ENCODE measurements at regions not wholly inside any gene's neighbourhood (a gene's known extent, or its start where the extent isn't known, plus 50 kb on each side); places are given as distances from the start of the nearest gene placed in this dataset.

DNA sequence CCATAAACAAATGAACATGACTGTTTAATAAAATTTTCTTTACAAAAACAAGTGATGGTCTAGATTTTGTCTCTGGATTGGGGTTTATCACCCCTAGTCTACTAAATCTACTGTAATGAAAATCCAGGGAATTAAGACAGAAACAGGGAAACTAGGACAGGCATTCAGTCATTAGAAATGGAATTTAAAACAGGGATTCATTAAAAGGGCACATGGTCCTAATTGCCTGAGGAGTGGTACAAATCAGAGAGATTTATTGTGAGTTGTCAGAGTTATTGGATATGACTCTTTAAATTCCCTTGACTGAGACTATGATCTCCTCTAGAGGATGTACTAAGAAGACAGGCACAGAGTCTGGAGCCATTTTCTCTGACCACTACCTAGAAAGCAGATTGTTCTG lies 670.9 kb upstream of the GCFC2 start:
- intact Hi-C loops (cut with DNase I), result no loop called here
- no peak for DNase-seq (ENCODE audit: low spot score)

DNA sequence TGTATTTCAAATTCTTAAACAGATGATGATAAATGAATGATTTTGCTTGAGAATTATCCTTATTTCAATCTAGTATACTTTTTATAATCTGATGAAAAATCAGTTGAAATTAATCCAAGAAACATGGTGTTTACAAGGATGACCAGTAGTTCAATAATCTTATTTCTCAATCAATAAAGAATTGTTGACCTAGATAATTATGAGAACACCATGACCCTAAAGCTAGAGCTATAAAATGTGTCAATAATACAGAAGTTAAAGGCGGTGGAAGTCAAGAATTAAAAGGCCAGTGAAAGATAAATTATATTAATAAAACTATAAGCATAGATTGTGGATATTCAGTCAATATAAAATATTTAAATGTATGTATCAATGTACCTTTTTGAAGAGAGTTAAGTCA lies 667.4 kb upstream of the GCFC2 start:
- intact Hi-C loops (cut with DNase I), result no loop called here

DNA sequence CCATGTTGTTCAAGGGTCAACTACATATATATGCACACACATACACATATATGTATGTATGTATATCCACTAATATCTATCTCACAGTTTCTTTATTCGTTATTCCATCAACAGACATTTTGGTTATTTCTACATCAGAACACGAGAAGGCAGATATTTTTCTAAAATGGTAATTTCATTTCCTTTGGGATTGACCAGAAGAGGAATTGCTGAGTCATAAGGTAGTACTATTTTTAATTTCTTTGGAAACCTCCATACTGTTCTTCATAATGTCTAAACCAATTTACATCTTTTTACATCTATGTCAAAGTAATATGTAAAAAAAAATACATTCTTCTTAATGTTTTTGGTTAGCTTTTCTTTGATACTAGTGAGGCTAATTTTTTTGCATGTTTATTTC lies 630.7 kb upstream of the GCFC2 start:
- DNase-seq (ENCODE audit: low spot score), result no peak
- intact Hi-C loops (cut with DNase I), result no loop called here

More for the DNA sequence above, 667.4 kb upstream of the GCFC2 start:
- DNase-seq (ENCODE audit: low spot score), result no peak

DNA sequence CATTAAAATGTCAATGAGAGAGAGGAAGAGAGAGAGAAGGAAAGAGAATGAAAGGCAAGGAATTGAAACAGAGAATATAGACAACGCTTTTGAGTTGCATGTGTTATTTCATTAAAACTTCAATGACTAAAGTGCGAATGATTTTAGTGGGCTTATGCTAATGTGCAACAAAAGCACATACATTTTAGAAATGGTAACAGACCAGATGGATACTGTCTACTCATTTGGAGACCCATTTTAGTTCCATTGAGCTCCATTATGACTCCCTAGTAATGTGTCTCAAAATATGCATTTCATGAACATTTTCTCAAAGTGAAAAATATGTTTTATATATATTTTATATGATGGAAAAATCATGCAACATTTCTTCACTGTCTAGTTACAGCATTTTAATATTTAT lies 622.2 kb upstream of the GCFC2 start:
- DNase-seq (ENCODE audit: low spot score), result no peak
- intact Hi-C loops (cut with DNase I), result no loop called here

DNA sequence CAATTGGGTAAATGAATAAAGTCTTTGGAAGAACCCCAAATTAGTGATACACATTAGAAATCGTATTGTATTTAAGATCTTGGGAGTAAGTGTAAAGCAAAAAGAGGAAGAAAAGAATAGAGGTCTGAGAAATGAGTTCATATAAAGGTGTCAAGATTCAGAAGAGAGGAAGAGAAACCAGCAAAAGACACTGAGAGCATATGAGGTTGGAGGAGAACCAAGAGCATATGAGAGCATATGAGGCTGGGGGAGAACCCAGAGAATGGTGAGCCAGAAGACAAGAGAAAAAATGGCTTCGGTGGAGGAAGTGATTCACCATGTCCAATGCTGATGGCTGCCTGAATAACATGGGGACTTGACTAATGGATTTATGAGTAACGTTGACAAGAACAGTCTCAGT lies 620.1 kb upstream of the GCFC2 start:
- intact Hi-C loops (cut with DNase I), result no loop called here
- DNase-seq (ENCODE audit: low spot score), result no peak

DNA sequence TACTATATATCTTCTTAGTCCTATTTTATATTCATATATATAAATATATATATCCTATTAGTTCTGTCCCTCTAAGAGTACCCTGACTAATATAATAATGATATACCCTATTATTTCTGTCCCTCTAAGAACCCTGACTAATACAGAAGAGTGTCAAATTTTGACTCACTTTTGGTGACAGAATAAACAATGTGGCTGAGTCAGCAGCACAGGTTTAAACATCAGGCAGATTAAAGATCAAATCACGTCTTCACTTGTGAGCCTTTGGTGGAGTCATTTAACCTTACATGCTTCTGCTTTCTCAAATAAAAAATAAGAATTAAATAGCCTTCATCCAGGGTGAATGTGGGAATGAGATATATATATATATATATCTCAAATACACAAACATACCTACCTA lies 615.9 kb upstream of the GCFC2 start:
- intact Hi-C loops (cut with DNase I), result no loop called here
- no peak for DNase-seq (ENCODE audit: low spot score)

DNA sequence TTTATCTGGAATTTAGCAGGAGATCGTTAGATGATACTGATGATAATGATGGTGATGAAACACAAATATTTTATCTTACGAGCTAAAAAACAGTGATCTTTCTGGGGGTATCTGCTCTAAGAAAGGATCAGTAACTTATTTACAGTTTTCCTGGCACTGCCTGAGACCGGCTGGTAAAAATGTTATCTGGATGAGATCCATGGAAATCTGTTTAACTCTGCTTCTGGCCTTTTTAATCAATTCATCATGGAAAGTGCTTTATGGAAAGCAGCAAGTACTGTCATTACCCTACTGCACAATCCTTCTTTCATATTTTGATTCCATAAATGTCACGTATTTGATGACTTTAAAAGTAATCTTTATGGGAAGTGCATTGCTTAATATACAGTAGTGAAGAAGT lies 612.7 kb upstream of the GCFC2 start:
- intact Hi-C loops (cut with DNase I), result no loop called here
- DNase-seq (ENCODE audit: low spot score), result no peak

DNA sequence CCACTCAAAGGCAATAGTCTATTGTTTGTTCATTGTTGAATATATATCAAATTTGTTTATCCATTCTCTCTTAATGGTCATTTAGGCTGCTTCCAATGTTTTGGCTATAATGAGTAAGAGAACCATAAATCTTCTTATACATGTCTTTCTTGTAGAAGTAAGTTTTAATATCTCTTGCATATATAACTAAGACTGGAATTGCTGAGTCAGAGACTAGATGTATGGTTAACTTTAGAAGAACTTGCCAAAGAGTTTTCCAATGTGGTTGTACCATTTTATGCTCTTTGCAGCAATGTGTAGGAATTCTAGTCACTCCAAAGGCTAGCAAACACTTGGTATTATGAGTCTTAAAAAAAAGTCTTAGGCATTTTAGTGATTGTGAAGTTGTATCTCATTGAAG lies 610.0 kb upstream of the GCFC2 start:
- intact Hi-C loops (cut with DNase I), result no loop called here

DNA sequence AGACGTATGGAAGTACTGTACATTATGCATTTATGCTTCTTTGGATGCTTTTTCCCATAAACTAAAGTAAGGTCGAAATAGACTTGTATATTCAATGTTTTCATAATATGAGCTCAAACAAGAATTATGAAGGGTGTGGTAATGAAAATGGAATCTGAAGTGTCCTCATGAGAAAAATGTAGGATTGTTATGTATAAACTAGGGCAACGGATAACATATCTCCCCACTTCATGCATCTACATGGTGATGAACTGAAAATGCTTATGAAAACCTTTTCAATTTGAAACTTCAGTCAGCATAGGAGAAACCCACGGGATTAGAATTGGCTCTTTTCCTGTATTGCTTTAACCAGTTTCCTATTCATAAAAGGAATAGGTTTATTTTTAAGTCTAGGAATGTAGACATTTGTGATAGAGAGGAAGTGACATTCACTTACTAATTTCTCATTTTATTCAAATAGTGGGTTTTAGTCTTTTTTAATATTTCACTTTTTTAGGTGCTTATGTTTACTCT lies 608.2 kb upstream of the GCFC2 start:
- DNase-seq (ENCODE audit: low spot score), result no peak
- intact Hi-C loops (cut with DNase I), result no loop called here

More for the DNA sequence above, 610.0 kb upstream of the GCFC2 start:
- DNase-seq (ENCODE audit: low spot score), result no peak

DNA sequence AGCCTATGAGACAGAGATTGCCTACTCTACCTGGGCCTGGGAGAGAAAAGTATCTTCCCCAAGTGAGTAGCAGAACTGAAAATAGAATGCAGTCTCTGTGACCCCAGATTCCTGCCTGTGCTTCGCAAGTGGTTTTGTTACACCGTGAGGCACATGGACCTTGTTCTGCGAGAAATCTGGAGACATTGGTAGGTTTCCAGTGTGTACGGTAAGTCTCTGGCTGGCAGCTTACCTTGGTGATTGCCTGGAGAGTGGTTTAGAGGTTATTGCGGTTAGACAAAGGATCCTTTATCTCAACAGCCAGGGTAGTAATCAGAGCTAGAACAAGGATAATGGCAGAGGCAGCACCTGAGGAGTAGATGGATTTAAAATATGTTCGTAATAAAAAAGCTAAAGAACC lies 606.0 kb upstream of the GCFC2 start:
- no peak for DNase-seq (ENCODE audit: low spot score)
- intact Hi-C loops (cut with DNase I), result no loop called here

DNA sequence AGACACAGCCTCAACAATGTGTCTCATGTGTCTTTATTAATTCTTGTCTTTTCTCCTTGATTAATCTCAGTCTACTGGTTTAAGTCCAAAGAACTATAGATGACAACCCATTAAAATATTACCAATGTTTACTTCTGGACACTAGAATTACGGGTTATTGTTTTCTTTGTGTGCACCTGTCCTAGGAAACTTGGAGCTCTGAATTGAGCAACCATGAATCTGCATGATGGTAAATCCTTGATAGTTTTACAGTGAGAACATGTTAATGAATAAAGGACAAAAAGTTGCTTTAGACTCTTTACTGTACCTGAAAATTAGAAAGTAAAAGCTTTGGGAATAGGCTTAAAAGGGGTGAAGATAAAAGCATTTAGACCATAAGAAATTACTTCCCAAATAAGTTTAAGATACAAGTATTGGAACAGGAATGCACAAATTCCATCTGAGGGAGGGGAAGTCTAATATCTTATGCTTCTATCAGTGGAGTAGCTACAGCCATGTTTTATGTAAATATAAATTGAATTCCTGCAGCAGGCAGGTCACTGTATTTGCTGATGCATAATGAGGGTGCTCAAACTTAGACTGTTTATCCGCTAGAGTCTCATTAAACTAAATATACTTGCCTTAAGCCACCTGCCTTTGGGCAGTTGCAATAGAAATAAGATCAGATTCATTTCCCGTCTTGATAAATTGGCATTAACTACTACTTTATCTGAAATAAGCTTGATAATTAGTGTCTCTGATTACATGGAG lies 603.7 kb upstream of the GCFC2 start:
- DNase-seq (ENCODE audit: low spot score), result no peak
- intact Hi-C loops (cut with DNase I), result no loop called here

DNA sequence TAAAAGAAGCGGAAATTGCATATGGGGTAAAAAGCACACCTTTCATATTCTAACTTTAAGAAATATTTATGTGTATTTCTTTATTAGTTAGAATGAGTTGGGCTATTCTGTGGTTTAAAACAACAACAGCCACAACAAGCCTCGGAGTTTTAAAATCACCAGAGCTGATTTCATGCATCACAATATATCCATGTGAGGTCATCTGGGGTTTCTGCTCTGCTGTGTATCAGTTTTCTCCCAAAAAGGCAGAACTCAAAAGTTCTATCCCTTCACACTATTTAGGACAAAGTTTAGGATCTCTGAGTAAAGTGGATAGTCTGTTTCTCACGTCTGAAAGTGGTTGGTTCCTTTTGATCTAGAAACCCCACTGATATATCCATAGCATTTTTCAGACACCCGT lies 601.5 kb upstream of the GCFC2 start:
- DNase-seq (ENCODE audit: low spot score), result no peak
- intact Hi-C loops (cut with DNase I), result no loop called here

DNA sequence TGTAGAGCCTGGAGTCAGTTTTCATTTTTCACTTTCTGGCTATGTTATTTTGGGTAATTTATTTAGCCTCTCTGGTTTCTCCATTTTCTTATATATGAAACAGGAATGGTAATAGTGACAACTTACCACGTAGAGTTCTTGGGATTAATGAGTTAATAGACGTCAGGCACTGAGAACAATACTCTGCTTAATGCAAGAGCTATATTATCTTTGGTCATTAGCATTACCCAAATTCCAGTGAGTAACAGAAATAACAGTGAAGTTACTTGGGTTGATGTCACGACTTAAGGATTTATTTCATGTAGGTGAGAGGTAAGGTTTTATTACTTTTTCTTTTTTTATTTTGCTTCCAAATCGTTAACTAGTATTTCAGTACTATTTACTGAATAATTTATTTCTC lies 601.0 kb upstream of the GCFC2 start:
- intact Hi-C loops (cut with DNase I), result no loop called here
- DNase-seq (ENCODE audit: low spot score), result no peak

DNA sequence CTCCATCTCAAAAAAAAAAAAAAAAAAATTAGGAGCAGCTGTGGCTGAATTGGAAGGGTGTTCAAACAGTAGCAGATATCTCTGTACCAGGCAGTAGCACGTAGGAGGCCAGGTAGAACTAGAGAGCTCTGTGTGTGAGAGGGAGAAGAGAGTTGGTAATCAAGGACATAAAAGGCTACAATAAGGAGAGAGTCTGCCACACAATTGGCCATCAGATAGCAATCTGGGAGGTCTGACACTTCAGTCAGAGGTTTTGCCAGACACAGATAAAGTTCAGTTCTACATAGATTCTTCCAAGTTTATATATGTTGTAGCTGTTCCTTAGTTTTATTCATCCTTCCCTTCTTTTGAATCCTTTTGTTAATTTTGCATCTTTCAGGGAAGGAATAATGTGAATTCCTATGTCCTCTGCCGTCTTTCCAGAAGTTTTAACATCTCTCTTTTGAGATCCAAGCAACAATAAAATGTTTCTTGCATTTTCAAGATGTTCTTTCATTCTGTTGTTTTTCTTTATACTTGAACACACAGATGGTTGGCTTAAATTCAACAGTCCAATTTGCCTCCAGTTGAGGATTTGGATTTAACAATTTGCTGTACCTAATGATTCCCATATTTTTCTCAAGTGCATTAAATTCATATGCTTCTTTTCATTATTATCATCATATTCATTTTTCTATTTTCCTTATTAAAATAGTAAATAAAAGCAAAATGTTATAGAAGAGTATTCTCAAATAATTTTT lies 600.3 kb upstream of the GCFC2 start:
- intact Hi-C loops (cut with DNase I), result no loop called here
- DNase-seq (ENCODE audit: low spot score), result no peak

DNA sequence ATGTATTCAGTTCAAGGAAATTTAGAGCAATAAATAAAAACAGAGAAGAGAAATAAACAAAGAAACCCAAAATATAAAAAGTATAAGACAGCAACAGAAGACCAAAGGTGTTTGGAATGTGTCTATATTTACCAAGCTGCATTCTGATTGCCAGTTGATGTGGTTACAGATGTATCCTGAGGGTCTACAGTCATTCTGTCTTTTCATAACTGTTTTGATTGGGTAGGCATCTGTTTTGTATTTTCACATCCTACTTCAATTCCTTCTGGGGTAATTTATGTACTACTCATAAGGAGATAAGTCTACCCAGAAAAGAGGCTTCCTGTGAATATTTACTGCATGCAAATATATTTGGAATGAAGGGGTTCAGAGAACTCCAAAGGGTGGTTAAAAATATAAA lies 596.8 kb upstream of the GCFC2 start:
- no peak for DNase-seq (ENCODE audit: low spot score)
- intact Hi-C loops (cut with DNase I), result no loop called here

DNA sequence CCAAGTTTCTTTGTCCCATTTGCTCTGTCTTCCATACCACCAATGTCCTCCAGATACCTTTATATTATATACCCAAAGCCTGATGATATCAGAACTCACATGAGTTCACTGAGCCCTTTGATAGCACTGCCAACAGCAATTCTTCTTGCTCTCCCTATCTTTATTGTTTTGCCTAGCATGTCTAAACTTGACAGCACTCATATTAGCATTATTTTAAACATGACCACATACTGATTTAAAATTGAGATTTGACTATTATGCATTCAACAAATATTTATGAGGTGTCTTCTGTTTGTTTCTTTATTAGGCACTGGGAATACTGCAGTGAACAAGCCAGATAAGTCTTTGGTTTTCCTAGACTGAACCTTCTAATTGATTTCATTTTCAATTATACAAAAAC lies 587.3 kb upstream of the GCFC2 start:
- DNase-seq (ENCODE audit: low spot score), result no peak
- intact Hi-C loops (cut with DNase I), result no loop called here

DNA sequence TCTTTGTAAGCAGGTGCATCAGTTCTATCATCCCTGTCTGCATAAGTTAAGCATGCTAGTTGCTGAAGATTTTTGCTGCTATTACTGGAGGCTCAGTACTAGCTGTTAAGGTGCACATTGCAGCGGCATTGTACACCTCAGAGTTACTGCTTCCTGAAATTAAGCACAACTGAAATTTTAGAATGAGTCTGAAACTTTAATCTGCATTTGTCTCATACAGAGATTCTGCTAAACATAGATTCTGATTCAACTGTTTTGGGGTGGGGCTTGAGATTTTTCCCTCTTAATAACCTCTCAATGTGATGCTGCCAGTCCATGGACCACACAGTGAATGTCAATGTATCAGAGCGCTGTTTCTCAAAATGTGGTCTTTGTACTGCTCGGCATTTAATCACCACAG lies 585.7 kb upstream of the GCFC2 start:
- intact Hi-C loops (cut with DNase I), result no loop called here
- DNase-seq (ENCODE audit: low spot score), result no peak

DNA sequence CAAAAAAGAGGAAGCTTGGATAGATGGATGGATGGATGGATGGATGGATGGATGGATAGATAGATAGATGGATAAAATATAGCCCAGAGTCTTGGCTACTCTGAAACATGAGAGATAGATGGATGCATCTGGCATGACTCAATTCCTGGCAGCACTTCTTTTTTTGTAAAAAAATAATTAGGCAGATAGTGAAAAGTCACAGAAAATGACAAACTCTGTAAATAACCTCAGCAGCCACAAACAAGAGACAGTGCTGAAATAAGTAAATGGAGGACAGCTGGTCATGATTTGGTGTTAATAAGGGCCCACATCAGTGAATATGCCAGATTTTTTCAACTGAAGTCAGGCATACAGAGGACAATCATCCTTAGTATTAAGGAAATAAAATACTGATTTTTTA lies 585.0 kb upstream of the GCFC2 start:
- intact Hi-C loops (cut with DNase I), result no loop called here
- DNase-seq (ENCODE audit: low spot score), result no peak

DNA sequence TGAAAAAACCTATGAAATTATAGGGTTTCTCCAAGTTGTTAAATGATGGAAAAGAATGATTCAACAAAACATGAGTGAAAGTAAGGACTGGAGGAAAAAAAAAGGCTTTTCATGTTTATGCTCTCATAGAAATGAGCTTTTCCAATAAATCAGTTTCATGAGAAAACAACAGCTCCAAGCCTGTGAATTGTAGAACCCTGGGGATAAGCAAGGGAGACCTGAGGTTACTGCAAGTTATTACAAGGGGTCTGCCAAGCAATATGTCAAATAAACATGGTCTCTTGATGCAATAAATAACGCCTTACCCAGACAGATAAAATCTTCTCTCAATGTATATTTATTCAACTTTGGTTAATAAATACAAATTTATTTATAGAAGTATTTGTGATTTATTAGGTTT lies 577.9 kb upstream of the GCFC2 start:
- intact Hi-C loops (cut with DNase I), result no loop called here
- DNase-seq (ENCODE audit: low spot score), result no peak

DNA sequence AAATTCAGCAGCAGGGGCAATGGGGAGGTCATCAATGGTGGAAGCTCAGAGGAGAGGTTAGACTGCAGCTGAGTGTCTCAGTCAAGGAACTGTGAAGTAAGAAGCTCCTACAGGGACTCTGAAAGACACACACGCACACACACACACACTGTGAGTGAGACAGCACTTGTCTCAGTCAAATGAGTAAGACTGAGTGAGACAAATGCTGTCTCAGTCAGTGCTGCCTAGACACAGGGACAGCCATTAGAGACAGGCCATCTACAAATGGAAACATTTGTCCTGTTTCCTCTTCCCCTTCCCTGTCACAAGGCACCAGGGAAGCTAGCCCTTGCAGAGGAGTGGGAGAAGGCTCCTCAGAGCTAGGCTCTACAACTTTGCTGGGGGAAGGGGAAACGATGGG lies 577.4 kb upstream of the GCFC2 start:
- DNase-seq (ENCODE audit: low spot score), result no peak
- intact Hi-C loops (cut with DNase I), result no loop called here

DNA sequence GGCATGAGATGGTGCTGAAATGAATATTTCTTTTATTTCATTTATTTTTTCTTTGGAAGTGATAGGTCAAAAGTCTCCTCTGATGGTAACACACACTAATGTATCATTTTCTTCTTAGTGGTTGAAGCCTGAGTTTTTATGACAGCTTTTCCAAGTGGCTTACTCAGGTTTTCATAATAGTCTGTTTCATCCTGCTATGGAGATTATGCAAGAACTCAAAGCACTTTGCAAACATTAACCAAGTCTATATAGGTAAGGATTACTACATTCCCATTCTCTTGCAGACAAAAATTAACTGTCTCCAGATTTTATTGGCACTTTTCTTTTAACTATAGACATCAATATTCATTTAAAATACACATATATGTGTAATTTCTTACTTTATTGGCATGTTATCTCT lies 572.6 kb upstream of the GCFC2 start:
- intact Hi-C loops (cut with DNase I), result no loop called here
- no peak for DNase-seq (ENCODE audit: low spot score)

All from cardiac septum (tissue), 1 donor.